Nucleus accumbens (tissue), 56 donors: ENCODE measurements at regions not wholly inside any gene's neighbourhood (a gene's known extent, or its start where the extent isn't known, plus 50 kb on each side); places are given as distances from the start of the nearest gene placed in this dataset.
"Not testable (repeated sequence)": the region's sequence is repeated elsewhere in the genome, so short reads cannot be mapped to it uniquely, and the experiment has no call there.

Experiments used
- DNase-seq, 56 donors: peaks; one replicate each; lab custom pipeline; 2025; lab: John Stamatoyannopoulos, UW

DNA sequence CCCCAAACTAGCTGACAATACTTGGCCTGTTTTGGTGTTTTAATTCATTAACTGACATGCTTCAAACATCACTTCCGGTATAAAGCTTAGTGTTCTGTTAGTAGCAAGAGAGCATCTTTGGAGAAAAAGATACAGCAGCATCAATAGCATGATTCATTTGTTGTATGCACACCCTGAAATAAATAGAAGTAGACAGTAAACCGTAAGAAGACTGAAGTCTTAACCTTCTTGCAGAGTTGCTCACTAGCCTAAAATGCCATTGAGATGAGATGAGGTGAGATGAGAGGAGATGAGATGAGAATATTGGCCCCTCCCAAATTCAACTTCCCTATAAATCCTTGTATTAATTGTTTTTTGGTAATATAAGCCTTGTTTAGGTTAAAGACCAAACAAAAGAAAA, 108.8 kb downstream of the TNFSF18 start:
- no peak for DNase-seq

DNA sequence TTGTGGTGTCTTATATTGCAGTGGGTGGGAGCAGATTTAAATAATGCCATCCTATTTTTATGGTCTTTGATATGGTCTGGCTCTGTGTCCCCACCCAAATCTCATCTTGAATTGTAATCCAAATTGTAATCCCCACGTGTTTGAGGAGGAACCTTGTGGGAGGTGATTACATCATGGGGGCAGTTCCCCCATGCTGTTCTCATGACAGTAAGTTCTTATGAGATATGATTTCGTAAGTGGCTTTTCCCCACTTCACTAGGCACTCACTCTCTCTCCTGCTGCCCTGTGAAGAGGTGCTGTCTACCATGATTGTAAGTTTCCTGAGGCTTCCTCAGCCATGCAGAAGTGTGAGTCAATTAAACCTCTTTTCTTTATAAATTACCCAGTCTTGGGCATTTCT, 107.6 kb downstream of the TNFSF18 start:
- not testable (repeated sequence) for DNase-seq

DNA sequence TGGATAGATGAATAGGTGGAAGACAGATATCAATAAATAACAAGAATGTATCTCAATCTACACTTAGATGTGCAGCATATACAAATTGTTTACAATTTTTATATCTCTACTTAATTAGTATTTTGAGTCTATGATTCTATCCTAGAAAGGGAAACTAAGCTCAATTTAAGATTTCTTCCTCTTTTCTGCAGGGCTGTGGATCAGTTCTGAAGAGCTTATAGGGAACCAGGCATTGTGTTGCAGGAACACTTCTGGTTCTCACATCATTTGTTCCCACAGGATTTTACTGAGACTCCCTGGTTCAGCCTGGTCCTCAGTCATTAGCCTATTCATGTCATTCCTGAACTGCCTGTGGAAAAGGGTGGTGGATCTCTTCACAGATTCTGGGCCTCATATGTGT, 105.8 kb downstream of the TNFSF18 start:
- no peak for DNase-seq

DNA sequence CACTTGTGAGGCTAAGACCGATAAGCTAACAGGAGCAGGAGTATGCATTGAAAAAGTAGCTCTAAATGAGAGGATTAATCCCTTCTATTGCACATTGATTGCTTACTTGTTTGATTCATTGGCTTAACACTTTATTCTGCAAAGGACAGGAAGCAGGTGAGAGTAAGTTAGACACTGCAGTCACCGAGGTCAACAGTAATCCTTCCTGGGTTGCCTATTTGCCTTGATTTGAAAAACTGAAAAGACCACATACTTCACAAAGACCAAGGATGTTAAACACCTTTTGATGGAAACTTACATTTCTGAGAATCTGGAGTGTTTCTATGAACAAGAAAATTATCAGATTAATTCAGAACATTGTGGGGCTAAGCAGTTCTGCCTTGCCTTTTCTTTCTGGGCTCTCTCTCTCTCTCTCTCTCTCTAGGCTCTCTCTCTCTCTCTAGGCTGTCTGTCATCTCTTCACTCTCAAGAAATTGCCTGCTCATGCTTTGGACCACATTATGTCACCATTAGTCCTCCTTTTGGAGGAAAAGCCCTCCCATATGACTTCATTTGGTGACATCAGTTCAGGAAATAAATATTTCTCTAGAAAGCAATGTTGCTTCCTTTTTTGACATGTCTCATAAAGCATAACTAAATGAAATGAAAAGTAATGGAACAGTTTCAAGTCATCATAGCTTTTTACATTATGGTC, 103.8 kb downstream of the TNFSF18 start:
- no peak for DNase-seq

DNA sequence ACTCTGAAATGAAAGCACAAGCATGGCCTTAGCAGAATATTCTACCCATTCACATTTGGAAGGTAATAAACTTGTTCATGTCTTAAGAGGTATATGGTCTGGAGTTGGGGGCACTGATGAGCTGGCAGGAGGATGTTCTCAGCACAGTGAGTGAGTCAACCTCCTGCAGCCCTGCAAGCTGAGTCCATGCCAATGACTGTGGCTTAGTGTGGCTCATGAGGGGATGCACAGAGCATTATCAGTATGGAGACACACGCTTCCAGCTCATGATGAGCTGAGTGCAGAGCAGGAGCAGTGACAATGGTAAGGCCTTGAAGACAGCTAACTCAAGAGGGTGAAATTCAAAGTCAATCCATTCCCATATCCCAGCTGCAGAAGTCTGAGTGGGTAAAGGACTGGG, 102.3 kb downstream of the TNFSF18 start:
- no peak for DNase-seq

DNA sequence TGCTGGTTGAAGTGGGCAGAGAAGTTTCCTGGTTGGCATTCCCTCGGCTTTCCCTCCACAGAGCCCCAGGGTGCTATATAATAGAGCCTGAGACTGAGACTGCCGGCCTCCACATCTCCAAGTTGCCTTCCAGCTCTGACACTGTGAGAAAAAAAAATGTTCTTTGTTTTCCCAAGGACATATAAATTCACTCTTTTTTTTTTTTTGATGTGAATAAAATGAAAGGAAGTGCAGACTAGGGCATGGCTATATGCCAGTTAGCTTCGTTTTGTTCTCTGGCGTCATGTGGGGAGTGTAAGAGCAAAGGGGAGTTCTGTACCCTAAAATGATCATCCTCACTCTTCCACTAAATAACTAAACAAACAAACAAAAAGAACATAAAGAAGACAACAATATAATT, 101.6 kb downstream of the TNFSF18 start:
- DNase-seq = no peak

DNA sequence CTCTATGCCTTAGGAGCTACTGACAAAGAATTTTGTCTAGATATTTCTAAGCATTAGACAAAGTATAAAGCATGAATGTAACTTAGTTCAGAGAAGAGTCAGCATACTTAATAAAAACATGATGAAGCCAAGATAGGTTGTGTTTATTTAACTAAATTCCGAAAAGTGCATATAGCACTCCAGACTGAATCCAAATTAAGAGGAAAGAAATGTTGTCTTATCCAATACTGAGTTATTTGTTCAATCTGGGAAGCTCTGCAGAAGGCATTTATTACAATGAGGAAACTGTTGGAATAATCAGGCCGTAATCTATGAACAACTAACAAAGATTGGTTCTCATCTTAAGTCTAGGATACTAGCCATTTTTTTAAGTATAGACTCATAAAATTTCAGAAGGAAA, 100.2 kb downstream of the TNFSF18 start:
- DNase-seq = no peak

DNA sequence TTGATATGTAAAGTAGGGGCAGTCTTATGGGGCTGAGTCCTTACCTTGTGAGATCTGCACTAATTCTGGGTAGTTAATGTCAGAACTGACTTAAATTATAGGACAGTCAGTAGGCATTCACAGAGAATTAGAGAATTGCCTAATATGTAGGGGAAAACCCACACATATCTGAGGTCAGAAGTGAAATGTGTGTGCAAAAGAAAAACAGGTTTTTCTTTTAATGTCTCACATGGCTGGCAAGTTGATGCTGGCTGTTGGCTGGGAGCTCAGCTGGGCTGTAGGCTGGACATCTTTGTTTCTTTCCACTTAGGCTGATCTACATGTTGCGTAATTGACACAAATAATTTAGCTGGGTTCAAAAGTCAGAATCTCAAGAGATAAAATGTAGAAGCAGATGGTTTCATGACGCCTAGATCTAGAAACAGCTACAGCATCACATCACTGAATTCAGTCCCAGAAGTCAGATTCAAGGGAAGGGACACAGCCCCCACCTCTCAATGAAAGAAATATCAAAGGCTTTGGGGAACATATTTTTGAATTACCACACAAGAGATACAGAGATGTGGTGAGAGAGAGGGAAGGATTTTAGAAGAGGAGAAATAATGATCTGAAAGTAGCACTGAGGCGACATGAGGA, 98.9 kb downstream of the TNFSF18 start:
- no peak for DNase-seq

DNA sequence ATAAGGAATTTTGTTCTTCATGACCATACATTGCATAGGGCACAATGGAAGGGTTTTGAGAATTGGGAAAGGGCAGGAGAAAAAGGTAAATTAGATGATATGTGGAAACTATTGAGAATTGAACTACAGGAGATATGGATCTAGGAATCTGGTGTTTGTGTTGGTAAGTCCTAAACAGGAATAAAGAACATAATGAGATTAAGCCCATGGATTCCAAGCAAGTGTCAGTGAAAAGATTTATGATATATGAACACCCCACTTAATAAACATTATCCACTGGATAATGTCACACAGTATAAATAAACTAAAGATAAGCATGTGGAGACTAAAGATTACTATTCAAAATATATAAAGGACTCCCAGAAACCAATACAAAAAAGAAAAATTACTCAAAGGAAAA, 98.2 kb downstream of the TNFSF18 start:
- DNase-seq = no peak

DNA sequence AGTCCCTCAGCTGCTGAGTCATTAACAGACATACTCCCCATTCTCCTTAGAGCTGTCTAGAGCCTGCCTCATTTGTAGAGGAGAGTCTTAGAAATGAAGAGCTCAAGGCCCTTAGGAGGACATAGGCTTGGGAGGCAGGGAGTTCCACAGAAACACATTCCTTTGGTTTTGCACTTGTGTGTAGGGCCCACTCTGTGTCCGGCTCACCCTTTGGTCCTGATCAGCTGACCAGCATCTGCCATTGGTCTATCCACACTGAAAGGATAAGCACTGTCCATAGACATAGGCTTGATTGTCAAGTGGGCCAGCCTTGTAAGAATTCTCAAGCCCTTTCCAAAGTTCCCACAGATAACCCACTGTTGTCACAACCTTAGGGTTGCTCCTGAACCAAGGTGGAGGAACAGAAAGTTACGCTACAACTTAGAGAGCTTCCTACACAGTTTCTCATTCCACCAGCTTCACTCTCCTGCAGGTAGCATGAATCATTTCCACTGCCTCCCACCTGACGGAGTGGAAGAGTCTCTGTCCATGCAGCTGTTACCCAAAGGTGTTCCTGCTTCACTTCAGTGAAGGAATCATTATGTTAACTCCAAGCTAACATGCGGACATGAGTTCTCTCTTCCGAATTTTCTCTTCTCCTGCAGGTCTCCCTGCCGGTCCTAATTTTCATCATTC, 96.1 kb downstream of the TNFSF18 start:
- no peak for DNase-seq

DNA sequence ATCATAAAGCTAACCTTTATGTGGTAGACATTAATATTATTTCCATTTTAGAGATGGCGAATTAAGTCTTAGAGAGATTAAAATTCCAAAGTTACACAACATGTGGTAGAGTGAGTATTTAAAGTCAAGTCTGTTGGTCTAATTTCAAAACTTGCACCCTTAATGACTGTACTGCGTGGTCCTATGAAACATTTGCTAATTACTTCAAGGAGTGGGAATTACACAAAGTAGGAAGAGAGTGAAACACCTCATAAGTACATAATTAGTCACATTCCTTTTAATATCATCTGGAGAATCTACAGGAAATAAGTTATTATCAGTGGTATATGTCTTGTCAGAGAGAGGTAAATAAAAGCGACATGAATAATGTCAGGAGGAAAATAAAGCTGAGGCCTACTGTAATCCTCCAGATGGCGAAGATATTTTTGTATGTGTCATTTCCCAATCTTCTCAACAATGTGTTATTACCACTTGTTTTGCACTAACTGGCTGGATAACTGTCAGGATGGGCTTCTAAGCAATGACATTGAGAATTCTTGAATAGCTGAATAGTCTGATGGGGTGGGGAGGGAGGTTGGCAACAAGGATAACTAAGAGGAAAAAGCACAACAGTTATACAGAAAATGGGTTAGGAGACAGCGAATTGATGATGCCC, 95.5 kb downstream of the TNFSF18 start:
- DNase-seq = no peak

DNA sequence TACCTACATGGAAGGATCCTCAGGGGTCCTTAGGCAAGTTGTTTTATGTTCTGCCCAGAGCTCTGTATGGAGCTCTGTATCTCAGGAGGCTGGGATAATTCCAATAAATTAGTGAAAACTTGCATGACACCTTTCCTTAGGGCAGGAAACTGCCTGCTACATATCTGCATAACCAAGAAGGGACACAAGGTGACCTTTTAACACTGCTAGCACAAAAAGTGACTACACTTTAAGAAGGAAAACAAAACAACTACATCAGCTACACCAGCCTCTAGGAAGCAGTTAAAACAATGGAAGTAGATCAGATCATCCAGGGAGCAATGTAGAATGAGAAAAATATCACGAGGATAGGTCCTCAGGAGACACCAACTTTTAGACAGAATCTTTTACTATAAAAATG, 93.9 kb downstream of the TNFSF18 start:
- DNase-seq = no peak

DNA sequence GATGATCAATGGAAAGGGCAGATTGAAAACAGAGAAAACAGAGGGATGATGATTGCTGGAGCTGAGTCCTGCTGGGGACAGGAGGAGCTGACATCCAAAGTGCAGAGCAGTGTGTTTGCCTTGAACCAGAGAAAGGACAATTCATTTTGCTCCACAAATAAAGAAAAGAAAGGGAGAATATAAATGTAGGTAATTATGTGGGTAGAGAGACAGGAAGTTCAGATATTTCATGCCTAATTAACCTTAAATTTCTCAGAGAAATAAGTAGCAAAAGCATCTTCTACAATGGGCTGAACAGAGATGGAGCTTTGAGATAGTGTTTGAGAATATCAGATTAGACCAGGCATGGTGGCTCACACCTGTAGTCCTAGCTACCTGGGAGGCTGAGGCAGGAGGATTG, 93.2 kb downstream of the TNFSF18 start:
- DNase-seq = no peak

DNA sequence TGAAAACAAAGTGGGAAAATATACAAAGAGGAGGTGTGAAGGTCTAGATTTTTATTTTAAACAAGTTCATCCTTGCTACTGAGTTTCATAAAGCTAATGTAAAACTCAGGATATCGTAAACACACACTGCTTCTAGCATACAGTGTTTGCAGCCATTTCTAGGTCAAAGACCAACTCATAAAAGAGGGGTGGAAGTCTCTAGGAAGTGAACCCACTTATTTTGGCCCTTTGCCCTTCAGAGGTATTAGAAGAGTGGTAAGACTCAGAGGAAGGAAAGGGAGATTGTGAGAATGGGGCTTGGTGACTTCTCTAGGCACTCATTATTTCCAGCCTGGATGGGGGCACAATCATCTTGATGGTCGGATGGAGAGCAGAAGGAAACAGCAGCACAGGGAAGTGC, 91.2 kb downstream of the TNFSF18 start:
- DNase-seq = no peak

DNA sequence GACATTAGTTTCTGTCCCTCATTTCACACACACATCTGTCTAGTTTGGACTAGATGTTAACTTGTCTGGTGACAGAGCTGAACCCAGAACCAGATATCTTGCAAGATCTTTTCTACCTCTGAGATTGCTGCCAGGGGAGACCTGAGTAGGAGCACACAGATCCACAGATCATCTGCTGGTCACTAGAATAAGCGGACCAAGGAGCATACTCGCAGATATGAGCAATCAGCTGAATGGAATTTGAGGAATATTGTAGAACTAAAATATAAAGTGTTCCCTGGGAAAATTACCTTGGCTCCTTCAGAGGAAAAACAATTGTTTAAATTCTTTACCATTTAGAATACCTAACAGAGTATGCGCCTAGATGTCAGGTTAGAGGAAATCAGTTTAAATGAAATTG, 90.7 kb downstream of the TNFSF18 start:
- no peak for DNase-seq

DNA sequence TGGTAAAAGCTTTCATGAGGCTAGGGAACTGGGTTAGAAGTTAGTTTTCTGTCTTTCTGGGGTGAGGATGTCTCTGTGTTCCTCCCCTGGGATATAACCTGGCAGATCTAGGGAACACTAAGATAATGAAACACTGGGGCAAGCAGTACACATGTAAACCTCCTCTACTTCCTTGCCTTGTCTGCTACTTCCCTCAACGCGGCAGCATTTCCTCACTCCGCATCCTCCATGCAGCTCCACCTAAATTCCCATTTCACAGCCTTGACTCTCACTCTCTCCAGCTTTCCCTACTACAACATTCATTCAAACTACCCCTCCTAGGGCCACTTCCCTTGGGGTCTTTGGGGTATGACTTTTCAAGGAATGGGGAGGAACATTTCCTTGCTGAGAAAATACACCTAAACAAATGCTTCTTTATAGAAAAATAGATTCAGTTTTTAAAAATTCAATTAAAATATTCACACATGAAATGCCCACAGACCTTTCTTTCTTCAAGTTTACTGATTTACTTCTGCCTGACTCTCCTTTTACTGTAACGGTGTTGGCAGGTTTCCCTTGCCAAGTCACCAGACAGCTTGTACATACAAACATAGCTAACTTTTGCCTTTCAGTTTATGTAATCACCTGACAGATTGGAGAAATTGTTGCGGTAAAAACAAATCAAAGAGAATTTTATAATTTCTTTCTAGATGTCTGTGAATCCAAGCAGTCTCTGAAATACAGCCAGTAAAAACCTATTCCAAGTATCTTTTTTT, 90.1 kb downstream of the TNFSF18 start:
- no peak for DNase-seq

DNA sequence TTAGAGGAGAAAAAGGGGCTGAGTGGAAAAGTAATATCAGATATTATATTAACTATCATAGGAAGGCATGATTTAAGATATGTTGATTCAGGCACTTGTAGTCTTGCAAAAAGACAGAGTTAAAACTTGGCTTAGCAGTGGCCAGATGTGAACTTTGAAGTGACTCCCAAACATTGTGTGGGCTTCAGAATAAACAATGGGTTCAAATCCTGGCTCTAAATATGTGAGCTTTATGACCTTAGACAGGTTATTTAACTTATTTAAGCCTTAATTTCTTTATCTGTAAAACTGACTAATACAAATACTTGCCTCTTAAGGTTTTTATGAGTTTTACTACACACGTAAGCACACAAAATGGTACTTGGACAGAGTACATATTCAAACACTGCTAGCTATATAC, 85.9 kb downstream of the TNFSF18 start:
- DNase-seq = no peak

DNA sequence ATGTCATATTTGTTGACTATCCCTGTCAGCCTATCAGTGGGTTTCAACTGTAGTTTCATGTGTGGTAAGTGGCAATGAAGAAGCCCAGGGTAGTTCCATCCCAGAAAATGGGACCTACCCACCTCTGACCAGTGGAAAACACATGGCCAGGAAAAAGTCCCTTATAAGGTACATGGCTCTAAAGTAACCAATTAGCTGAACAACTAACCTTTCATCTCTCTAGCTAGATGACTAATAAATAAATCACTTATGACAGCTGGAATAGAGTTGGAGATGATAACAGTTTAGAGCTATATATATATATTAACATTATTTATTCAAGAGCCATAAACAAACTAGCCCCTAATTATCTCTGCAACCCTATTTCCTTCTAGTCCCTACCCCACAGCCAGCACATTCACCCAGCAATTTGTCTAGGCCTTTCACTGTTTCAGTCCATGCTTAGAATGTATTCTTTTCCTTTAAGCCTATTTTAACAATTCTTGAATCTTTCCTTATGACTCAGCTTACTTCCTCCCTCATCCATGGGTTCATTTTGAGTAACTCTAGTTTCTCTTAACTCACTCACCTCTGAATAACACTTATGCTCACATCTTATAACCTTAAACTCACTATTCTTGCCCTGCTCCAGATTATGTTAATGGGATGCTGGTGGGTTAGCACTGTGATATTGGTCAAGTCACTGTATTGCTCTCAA, 83.7 kb downstream of the TNFSF18 start:
- no peak for DNase-seq

DNA sequence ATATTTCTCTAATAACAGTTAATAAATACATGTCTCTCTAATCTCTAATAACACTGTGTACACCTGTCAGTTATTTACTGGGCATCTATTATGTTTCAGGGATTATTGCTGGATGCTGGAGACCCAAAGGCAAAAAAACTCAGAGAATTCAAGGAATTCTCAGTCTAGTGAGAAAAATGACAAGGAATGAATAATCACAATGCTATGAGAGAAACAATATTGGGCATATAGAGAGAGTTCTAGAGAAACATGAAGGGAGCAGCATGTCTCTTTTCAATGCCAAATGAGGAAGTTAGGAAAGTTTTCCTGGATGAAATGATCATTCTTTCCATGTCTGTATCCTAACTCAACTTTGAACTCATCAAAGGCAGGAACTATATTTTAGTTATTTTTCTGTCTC, 82.8 kb downstream of the TNFSF18 start:
- no peak for DNase-seq

DNA sequence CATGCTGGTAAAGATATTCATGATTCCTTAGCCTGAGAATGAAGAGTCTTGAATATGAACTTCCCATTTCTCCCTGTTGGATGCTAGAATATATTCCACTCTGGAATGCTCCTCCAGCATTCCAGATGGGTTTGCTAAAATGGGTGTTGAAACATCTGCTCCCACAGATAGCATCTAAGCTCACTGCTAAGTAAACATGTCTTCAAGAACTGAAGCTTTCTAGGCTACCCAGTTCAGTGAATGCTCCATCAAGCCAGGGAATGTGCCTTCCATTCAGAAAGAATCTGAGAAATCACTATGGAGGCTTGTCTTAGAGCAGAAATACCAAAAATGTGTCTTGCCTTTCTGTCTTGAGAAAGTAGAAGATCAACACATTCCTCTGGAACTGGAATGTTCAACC, 81.1 kb downstream of the TNFSF18 start:
- DNase-seq = no peak
